Frontal cortex (tissue), 3 donors: ENCODE measurements at regions not wholly inside any gene's neighbourhood (a gene's known extent, or its start where the extent isn't known, plus 50 kb on each side); places are given as distances from the start of the nearest gene placed in this dataset.

Source experiments
- DNase-seq, 2 donors: peaks; one replicate each; pipeline ENCODE4 v3.0.0; 2012; ENCODE audit warnings: low spot score in 2 of 2
- FAIRE-seq: peaks from 2 replicates; lab custom pipeline; 2012; peaks lifted over from hg19 to GRCh38; lab: Jason Lieb, UNC
- donor health status: control.
- donor health status: control.
- donor health status: control.

DNA sequence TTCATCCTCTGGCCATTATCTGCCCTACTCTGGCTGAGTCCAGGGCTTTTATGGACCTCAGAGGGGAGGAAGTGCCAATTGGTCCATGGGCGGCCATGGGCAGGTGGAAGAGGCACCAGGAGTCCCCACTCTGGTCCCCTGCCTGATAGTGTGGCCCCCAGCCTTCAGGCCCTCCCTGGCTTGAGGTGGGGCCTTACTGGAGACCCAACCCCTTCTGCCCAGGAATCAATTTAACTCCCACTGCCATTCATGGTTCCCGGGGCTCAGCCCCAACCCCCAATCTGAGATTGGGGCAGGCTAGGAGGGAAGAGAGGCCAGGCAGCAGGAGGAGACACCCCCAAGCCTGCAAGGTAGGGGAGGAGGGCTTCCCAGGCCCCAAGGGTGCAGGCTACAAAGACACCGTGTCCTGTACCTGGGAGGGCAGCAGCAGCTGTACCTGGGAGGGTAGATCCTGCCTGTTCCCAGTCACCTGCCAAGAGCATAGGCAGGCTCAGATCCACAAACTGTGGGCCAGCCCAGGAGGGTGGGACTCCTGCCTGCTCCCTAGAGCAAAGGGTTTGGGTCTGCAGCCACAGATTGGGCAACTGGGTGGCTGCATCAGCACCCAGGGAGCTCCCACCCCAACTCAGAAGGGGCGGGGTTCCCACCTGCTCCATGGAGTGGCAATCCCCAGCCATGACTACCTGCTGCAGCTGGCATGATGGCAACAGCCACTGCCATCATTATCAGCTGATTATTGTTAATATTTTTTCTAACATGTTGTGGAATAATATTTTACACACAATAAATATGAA, 1044.1 kb upstream of the B3GALT2 start:
- FAIRE-seq (no peak), DNase-seq (no peak)

DNA sequence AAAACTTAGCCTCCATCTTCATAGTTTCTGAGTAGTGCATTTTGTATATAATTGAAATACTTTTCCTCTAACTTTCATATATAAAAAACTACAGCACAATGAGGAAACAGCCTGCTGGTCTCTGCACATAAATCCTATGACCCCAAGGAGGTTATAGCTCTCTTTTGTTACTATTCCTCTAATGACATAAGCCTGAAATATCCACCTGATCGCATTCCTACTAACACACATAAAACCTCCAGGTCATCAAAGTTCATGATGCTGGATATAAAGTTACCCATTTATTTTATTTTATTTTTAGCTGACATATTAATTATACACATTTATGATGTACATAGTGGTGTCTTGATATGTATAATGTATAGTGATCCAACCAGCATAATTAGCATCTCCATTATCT, 1042.0 kb upstream of the B3GALT2 start:
- FAIRE-seq: no peak

DNA sequence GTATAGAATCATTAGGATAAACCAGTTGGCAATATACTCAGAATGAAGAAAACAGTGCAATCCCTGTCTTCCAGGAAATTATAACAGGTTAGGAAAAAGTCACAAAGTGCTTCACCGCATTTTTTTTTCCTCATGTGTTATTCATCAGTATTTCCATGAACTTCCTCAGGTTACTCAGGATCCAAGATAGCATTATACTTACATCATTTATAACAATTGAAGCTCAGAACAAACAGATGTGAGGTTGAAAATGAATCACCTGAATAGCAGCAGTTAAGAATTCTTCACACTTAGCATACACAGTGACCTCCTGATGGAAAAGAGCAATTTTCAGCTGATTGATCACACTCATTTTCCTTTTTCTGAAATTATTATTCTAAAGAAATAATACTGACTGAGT, 1040.7 kb upstream of the B3GALT2 start:
- FAIRE-seq: no peak
- DNase-seq: no peak

More for the DNA sequence above, 1042.0 kb upstream of the B3GALT2 start:
- DNase-seq: no peak

DNA sequence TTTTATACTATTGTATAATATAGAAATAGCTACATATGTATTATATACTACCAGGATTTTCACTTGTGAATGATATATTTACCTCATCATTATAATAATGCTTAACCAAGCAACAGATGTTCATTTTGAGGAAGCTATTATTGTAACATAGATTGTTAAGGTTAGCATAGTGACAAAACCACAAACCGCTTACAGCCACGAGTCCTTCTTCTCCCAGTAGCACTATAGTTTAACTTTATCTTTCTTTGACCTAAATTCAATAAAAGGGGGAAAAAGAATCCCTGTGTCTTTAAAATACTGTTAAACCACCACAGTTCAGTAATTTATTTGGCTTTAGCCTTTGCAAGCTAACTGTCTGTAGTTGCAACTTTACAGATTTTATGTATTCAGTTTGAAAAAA, 1039.4 kb upstream of the B3GALT2 start:
- DNase-seq (no peak), FAIRE-seq (no peak)

GRCh38 chr1:194223596-194223995, 1037.2 kb upstream of the B3GALT2 start:
- DNase-seq (no peak), FAIRE-seq (no peak)

DNA sequence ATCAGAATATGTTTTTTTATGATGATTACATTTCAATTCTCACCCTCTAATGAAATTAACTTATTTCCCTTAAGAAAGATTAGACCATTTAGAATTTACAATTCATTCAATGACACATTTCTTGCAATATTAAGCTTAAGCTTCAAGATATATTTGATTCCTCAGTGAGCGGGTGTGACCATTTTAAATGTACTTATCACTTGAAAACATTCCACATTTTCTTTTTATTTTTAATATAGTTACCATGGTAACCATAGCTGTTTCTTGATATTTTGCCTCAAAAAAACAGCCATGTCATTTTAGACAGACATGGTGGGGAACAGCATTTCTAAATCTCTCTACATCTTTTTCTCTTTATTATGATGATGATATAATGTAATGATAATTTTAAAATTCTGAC, 1029.0 kb upstream of the B3GALT2 start:
- FAIRE-seq (peak; percentile 8), DNase-seq (no peak)

GRCh38 chr1:194214735-194215134, 1028.3 kb upstream of the B3GALT2 start:
- FAIRE-seq: no peak

DNA sequence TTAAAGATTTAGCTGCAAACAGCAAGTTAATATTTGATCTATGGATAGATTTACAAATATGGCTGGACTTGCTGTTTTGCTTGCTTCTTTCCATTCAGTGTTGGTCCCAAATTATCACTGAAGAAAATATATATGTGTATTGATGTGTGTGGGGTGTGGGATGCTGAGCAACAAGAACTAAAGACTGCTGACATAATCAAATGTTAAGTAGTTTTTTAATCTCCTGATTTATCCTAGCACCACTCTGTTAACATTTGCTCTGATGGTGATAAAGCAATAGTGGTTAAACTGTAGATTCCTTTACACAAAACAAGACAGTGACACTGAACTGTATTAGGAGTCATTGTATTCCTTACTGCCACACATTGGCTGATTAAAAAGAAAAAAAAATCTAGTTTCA, 1023.5 kb upstream of the B3GALT2 start:
- FAIRE-seq: no peak

More at GRCh38 chr1:194214735-194215134, 1028.3 kb upstream of the B3GALT2 start:
- DNase-seq: no peak

DNA sequence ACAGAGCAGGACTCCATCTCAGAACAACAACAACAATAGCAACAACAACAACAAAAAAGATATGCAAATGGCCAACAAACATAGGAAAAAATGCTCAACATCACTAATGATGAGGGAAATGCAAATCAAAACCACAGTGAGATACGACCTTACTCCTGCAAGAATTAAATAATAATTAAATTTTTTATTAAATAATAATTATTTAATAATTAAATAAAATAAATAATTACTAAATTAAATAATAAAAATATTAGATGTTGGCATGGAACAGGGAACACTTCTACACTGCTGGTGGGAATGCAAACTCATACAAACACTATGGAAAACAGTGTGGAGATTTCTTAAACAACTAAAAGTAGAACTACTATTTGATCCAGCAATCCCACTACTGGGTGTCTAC, 1022.3 kb upstream of the B3GALT2 start:
- DNase-seq: no peak
- no peak for FAIRE-seq

More for the DNA sequence above, 1023.5 kb upstream of the B3GALT2 start:
- no peak for DNase-seq

DNA sequence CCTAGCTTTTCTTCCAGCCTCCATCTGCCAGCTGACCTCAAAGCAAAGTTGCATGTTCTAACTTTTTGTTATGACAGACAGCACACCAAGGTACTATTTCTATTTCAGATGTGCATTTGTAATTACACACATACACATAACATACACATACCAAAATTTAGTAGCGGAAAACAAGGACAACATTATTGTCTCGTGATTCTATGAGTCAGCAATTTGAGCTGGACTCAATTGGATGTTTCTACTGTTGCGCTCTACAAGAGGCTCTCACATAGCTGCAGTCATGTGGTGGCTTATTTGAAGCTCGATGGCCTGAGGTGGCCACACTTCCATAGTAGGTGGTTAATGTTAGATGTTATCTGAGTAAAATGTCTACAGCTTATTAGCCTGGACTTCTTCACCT, 1010.1 kb upstream of the B3GALT2 start:
- DNase-seq: no peak
- no peak for FAIRE-seq

DNA sequence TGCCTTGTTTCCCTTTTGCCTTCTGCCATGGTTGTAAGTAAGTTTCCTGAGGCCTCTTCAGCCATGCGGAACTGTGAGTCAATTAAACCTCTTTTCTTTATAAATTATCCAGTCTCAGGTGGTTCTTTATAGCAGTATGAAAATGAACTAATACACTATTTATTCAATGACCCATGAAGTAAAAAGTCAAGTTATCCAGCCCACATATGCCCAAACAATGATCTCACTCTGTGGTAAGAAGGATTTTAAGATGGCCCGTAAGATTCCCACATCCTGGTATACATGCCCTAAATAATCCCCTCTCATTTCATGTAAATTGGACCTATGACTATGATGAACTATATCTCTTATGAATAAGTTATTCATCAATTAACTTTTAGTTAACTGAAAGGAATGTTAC, 1008.3 kb upstream of the B3GALT2 start:
- FAIRE-seq (no peak), DNase-seq (no peak)

DNA sequence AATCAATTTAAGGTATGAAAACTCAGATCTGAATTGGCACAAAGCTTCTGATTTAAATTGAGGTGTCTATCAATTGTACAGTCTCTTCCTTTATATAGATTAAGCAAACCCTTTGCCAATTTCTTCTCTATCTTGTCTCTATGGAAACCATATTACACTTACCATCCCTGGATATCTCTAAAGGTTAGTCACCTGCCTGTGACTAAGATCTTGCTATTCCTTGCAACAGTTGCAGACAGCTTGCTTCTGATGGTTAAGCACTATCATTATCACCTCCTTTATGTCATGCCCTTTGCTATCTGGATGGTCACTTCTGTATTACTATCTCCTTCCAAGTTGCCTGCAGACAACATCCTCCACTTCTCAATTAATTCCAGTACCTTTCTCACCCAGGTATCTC, 998.6 kb upstream of the B3GALT2 start:
- DNase-seq: no peak
- no peak for FAIRE-seq

DNA sequence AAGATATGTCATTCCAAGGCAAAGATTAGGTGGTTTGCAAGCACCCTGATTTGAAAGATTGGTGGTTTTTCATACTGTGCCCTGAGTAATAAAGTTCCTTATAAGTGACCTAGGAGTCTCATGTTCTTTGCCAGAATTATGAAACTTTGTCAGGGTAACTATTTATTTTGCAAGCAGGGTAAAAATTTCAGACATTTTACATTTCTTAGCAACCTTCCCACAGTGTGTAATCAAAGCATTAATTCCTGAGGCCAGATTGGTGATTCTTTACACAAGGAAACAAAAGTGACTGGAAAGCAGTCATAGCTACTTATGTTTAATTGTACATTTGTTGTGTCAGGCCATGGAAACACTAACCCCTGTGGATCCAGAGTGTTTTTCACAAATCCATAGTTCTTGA, 998.0 kb upstream of the B3GALT2 start:
- DNase-seq: no peak
- no peak for FAIRE-seq

DNA sequence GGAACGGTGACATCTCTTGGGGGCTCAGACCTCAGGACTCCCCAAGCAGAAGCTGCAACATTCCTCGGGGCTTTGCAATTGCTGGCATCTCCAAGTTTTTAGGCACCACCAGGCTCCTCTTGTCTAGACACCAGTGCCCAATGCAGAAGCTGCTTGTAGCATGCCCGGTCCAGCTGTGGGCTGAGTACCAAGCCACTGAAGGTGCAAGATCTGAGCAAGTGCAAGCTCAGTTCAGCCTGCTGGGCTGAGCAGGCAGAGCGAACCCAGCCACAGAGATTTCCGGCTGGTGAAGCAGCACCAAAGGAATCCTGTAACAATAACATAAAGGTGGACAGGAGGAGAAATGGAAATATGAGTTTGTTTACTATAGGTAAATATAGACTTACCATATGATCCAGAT, 995.4 kb upstream of the B3GALT2 start:
- FAIRE-seq (no peak), DNase-seq (no peak)

- FAIRE-seq (no peak), DNase-seq (no peak)
Observed at GRCh38 chr1:194176212-194176611, 989.8 kb upstream of the B3GALT2 start.

- FAIRE-seq (no peak), DNase-seq (no peak)
Observed at GRCh38 chr1:194175251-194175650, 988.8 kb upstream of the B3GALT2 start.

DNA sequence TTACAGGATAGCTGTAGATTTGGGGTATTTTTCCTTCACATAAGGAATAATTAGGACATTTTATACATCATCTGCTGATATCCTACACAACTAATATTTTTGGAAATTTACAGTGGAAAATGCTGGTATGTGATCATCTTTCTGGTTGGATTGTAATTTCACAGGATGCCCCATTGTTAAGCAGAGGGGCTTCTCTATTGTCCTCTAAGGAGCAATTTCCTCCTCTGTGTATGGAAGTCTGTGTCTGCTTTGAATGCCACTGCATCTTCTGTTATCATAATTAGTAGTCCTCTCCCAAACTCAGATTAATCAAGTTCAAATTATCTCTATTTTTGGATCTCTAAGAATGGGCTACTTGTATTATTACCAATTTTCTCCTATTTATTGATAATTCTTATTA, 988.1 kb upstream of the B3GALT2 start:
- no peak for FAIRE-seq
- DNase-seq: no peak

DNA sequence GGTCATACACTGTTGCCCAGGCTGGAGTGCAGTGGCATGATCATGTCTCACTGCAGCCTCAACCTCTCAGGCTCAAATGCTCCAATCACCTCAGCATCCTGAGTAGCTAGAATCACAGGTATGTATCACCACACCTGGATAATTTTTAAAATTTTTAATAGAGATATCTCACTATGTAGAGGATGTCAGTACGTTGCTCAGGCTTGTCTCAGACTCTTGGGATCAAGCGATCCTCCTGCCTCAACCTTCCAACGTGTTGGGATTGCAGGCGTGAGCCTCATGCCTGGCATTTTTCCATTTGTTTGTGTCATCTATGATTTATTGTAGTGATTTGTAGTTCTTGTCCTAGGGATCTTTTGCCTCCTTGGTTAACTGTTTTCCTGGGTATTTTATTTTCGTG, 985.2 kb upstream of the B3GALT2 start:
- DNase-seq: no peak
- FAIRE-seq: no peak

- no peak for DNase-seq
- no peak for FAIRE-seq
Observed at GRCh38 chr1:194167956-194168640, 981.7 kb upstream of the B3GALT2 start.

GRCh38 chr1:194164755-194165154, 978.3 kb upstream of the B3GALT2 start:
- no peak for DNase-seq
- no peak for FAIRE-seq

- DNase-seq (no peak), FAIRE-seq (no peak)
Observed at GRCh38 chr1:194161591-194161990, 975.2 kb upstream of the B3GALT2 start.

DNA sequence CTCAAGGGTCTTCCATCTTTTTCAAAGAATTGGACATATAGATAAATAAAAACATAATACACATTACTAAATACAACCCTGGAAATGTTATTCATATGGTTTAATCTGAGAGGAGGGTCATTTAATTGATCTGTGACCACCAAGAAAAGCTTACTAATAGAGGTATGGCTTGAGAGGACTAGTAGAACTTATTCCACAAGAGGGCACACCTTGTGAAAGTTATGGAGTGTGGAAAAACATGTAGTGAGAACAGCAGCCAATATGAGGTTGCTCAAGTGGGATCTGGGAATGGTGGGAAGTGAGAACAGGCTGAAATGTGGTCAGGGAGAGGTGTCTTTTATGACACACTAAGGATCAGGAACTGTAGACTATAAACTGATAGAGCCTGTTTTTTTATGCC, 973.5 kb upstream of the B3GALT2 start:
- DNase-seq (no peak), FAIRE-seq (no peak)
